ENCODE measurements at regions not wholly inside any gene's neighbourhood (a gene's known extent, or its start where the extent isn't known, plus 50 kb on each side); places are given as distances from the start of the nearest gene placed in this dataset.

- H3K27ac ChIP-seq (ENCODE audit: low read depth, low read length), result no peak overlapping the region
- H3F3A ChIP-seq (ENCODE audit: control insufficient read depth, insufficient read depth), result no peaks in the 10 kb centered on the region
- no peaks in the 10 kb centered on the region for H3K4me1 ChIP-seq (ENCODE audit: control insufficient read depth, low read length)
- H3K9me2 ChIP-seq (replicated peaks; ENCODE audit: control insufficient read depth, low read length), result no peaks in the 10 kb centered on the region
- no peaks in the 10 kb centered on the region for H3K9me3 ChIP-seq (ENCODE audit: control insufficient read depth, insufficient read depth, low read length)
- no peak overlapping the region for H3K4me2 ChIP-seq (ENCODE audit: low read length)
- H3K36me3 ChIP-seq (ENCODE audit: control insufficient read depth, low read length), result no peaks in the 10 kb centered on the region
- no peaks in the 10 kb centered on the region for H3K79me2 ChIP-seq (ENCODE audit: control insufficient read depth, low read length)
- H3K4me3 ChIP-seq (ENCODE audit: low read length), result no peak overlapping the region
- TF ChIP-seq EZH2phosphoT487 (IDR thresholded peaks at IDR 0.05; ENCODE audit: borderline replicate concordance, low read length) (no peak), CTCF (IDR thresholded peaks at IDR 0.05; ENCODE audit: low read depth, low read length, poor library complexity, severe bottlenecking) (no peak)
- no peaks in the 10 kb centered on the region for H4K20me1 ChIP-seq (ENCODE audit: control insufficient read depth, insufficient read depth, low read depth, low read length)
- peaks cover 4% of the 10 kb centered on the region; the same call in 1 of the 2 replicates for H3K27me3 ChIP-seq (ENCODE audit: control insufficient read depth, low read length)
Observed at GRCh38 chr3:124428372-124429128, 301.7 kb upstream of the UMPS start.

- Histone ChIP-seq H3K27ac (ENCODE audit: low read depth, low read length) (no peak overlapping the region), H3K4me2 (ENCODE audit: low read length) (no peak overlapping the region)
Observed at GRCh38 chr3:124429129-124429815, 301.0 kb upstream of the UMPS start.

DNA sequence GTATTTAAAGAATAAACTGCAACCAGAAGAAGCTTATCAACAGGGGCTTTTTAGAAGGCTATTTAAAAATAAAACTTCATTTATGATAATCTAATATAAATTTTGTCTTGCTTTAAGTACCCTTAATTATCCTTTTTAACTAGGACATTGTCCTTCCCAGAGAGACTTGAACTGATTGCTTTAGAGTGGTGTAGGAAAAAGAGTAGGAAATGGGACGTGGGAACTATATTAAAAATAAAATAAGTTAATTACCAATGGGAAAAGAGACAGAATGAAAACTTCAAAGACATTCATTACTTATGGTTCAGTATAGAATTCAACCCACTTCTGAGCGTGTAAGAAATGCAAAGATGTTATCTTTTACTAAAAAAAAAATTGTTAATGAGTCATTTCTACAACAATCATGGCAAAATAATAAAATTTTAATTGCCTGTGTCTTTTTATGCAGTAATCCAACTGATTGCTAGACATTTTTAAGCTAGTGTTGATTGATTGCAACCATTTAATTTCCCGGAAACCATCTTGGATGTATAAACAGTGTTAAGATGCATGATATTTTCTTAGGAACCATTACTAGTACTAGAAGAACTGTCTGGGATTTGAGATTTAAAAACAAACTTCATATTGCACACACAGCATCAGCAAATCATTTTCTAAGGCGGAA, 298.8 kb upstream of the UMPS start:
- H3K4me2 ChIP-seq (ENCODE audit: low read length), result no peak overlapping the region
- peaks cover 4% of the 10 kb centered on the region; the same call in 1 of the 2 replicates for H3K27me3 ChIP-seq (ENCODE audit: control insufficient read depth, low read length)
- H3K9me2 ChIP-seq (replicated peaks; ENCODE audit: control insufficient read depth, low read length), result no peaks in the 10 kb centered on the region
- H3K27ac ChIP-seq (ENCODE audit: low read depth, low read length), result no peak overlapping the region
- H3K79me2 ChIP-seq (ENCODE audit: control insufficient read depth, low read length), result no peaks in the 10 kb centered on the region
- no peaks in the 10 kb centered on the region for H3K9me3 ChIP-seq (ENCODE audit: control insufficient read depth, insufficient read depth, low read length)
- H4K20me1 ChIP-seq (ENCODE audit: control insufficient read depth, insufficient read depth, low read depth, low read length), result no peaks in the 10 kb centered on the region
- TF ChIP-seq CTCF (IDR thresholded peaks at IDR 0.05; ENCODE audit: low read depth, low read length, poor library complexity, severe bottlenecking), result no peak
- no peaks in the 10 kb centered on the region for H3K36me3 ChIP-seq (ENCODE audit: control insufficient read depth, low read length)
- no peak overlapping the region for H3K4me3 ChIP-seq (ENCODE audit: low read length)
- H3K4me1 ChIP-seq (ENCODE audit: control insufficient read depth, low read length), result no peaks in the 10 kb centered on the region
- H3F3A ChIP-seq (ENCODE audit: control insufficient read depth, insufficient read depth), result no peaks in the 10 kb centered on the region

More at GRCh38 chr3:124429129-124429815, 301.0 kb upstream of the UMPS start:
- H3K9me3 ChIP-seq (ENCODE audit: control insufficient read depth, insufficient read depth, low read length), result no peaks in the 10 kb centered on the region
- no peaks in the 10 kb centered on the region for H3K79me2 ChIP-seq (ENCODE audit: control insufficient read depth, low read length)
- no peaks in the 10 kb centered on the region for H3K9me2 ChIP-seq (replicated peaks; ENCODE audit: control insufficient read depth, low read length)
- H3K4me1 ChIP-seq (ENCODE audit: control insufficient read depth, low read length), result no peaks in the 10 kb centered on the region
- no peaks in the 10 kb centered on the region for H3K36me3 ChIP-seq (ENCODE audit: control insufficient read depth, low read length)
- H3F3A ChIP-seq (ENCODE audit: control insufficient read depth, insufficient read depth), result no peaks in the 10 kb centered on the region
- no peaks in the 10 kb centered on the region for H4K20me1 ChIP-seq (ENCODE audit: control insufficient read depth, insufficient read depth, low read depth, low read length)
- no peak overlapping the region for H3K4me3 ChIP-seq (ENCODE audit: low read length)
- TF ChIP-seq CTCF (IDR thresholded peaks at IDR 0.05; ENCODE audit: low read depth, low read length, poor library complexity, severe bottlenecking) (no peak), EZH2phosphoT487 (IDR thresholded peaks at IDR 0.05; ENCODE audit: borderline replicate concordance, low read length) (no peak)
- peaks cover 4% of the 10 kb centered on the region; the same call in 1 of the 2 replicates for H3K27me3 ChIP-seq (ENCODE audit: control insufficient read depth, low read length)

Measured in DOHH2 (cell line).